Aorta (tissue), 5 donors: ENCODE measurements at regions not wholly inside any gene's neighbourhood (a gene's known extent, or its start where the extent isn't known, plus 50 kb on each side); places are given as distances from the start of the nearest gene placed in this dataset.

Experiments used
- ATAC-seq: fragments of 200-7000 bp; cut with Tn5 transposase; one replicate; pipeline ENCODE4 v1.9.1; 2022; ENCODE audit warnings: moderate library complexity; ENCODE audit not compliant: low FRiP score
- DNase-seq, 2 donors: peaks; one replicate each; pipeline ENCODE4 v3.0.0-alpha.2; 2020
- H3K27ac ChIP-seq, 2 donors: one replicate each; pipeline ENCODE4 v1.5.1; 2013; ENCODE audit warnings: low read length in 2 of 2, mild to moderate bottlenecking in 2 of 2, moderate library complexity in 2 of 2, control low read depth in 1 of 2, inconsistent platforms in 1 of 2, low read depth in 1 of 2
- H3K27me3 ChIP-seq, 2 donors: one replicate each; pipeline ENCODE4 v1.6.1; 2013; ENCODE audit warnings: control low read depth in 1 of 2, low read length in 1 of 2, mild to moderate bottlenecking in 1 of 2, moderate library complexity in 1 of 2; ENCODE audit not compliant: insufficient read depth in 2 of 2, control insufficient read depth in 1 of 2
- H3K36me3 ChIP-seq, 2 donors: one replicate each; pipeline ENCODE4 v1.6.1; 2013; ENCODE audit warnings: control low read depth in 1 of 2, low read length in 1 of 2, mild to moderate bottlenecking in 1 of 2; ENCODE audit not compliant: insufficient read depth in 2 of 2, control insufficient read depth in 1 of 2
- H3K4me1 ChIP-seq, 2 donors: one replicate each; pipeline ENCODE4 v1.6.1; 2013; ENCODE audit warnings: low read length in 2 of 2, control low read depth in 1 of 2, mild to moderate bottlenecking in 1 of 2, moderate library complexity in 1 of 2; ENCODE audit not compliant: insufficient read depth in 2 of 2, control insufficient read depth in 1 of 2
- H3K4me3 ChIP-seq, 2 donors: one replicate each; pipeline ENCODE4 v1.5.1; 2013; ENCODE audit warnings: low read length in 2 of 2, control low read depth in 1 of 2, mild to moderate bottlenecking in 1 of 2
- H3K9me3 ChIP-seq: one replicate; pipeline ENCODE4 v1.6.1; 2013; ENCODE audit warnings: mild to moderate bottlenecking, low read length; ENCODE audit not compliant: control insufficient read depth
- WGBS, 2 donors: extraction: QIAGEN DNeasy Blood & Tissue Kit; methylation state at CpG; one replicate each; pipeline ENCODE4 v1.1.7; 2013; 5-methylcytosine and 5-hydroxymethylcytosine counted together
- intact Hi-C, 2 donors: fragments of 100-400 bp; cut with DNase I; formaldehyde crosslinking; loops; one replicate each; pipeline versions ENCODE4 v1.14.2 to v1.15.0; 2022
- donor health status: healthy with polysubstance abuse.
- donor health status: Bipolar disorder and iron deficiency.
- donor health status: DM: no; HTN: no; CAD: no.
- donor health status: DM: no; HTN: no; CAD: no.
- donor health status: DM: yes; HTN: yes; CAD: no.

DNA sequence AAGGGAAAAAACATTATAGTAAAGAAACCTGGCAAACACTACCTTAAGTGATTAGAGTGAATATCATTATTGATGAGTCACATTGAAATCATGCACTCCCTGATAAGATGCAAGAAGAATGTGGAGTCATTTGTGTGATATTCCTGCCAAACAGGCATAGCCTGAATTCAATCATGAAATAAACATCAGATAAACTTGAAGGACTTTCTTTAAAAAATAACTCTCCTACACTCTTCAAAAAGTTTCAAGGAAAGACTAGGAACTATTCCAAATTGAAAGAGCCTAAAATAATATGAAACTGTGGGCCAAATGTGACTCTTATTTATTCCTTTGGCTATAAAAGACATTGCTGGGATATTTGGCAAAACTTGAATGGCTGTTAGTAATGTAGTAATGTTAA is 625.7 kb upstream of the LMCD1 start:
- no peaks in the 10 kb centered on the region for H3K36me3 ChIP-seq
- peaks cover 0 to 4% of the 10 kb centered on the region in 2 donors for H3K4me1 ChIP-seq
- no peak overlapping the region for H3K4me3 ChIP-seq
- no peak overlapping the region for H3K27ac ChIP-seq
- DNase-seq (no peak), ATAC-seq (no peak)
- intact Hi-C loops = no loop called here
- no peaks in the 10 kb centered on the region for H3K27me3 ChIP-seq
- H3K9me3 ChIP-seq = no peaks in the 10 kb centered on the region

DNA sequence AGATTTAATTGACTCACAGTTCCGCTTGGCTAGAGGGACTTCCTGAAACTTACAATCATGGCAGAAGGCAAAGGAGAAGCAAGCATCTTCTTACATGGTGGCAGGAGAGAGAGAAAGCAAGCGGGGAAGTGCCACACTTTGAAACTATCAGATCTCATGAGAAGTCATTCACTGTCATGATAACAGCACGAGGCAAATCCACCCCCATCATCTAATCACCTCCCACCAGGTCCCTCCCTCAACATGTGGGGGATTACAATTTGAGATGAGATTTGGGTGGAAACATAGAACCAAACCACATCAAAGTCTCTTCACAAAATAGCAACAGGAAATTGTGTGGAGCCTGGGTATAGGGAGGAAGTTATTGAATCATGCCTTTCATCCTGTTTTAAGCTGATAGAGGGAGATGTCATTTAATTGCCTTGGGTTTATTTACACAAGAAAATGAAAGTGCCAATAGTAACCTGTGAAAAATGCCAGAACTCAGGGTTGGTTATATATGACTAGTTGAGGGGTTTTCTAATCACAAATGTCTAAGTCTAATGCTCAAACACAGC is 624.8 kb upstream of the LMCD1 start:
- no peak overlapping the region for H3K4me3 ChIP-seq
- intact Hi-C loops = no loop called here
- H3K4me1 ChIP-seq = peaks cover 0 to 4% of the 10 kb centered on the region in 2 donors
- DNase-seq (no peak), ATAC-seq (no peak)
- no peaks in the 10 kb centered on the region for H3K27me3 ChIP-seq
- H3K9me3 ChIP-seq = no peaks in the 10 kb centered on the region
- no peak overlapping the region for H3K27ac ChIP-seq
- no peaks in the 10 kb centered on the region for H3K36me3 ChIP-seq
- 65 to 66% methylated on average over 3 of the region's 3 CpGs for WGBS, 2 donors

DNA sequence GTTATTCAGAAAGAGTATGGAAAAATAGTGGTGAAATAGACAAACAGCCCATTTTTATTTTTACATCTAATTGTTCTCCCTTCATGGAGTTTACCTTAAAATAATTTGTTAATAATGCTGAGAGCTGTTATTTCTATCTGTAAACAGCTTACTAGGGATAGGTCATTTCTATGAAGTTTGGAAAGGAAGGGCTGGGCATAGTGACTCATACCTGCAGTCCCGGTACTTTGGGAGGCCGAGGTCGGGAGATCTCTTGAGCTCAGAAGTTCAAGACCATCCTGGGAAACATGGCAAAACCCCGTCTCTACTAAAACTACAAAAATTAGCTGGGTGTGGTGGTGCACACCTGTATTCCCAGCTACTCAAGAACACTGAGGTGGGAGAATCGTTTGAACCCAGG is 624.3 kb upstream of the LMCD1 start:
- WGBS, 2 donors = 88 to 93% methylated on average over 5 of the region's 5 CpGs
- DNase-seq (no peak), ATAC-seq (no peak)
- peaks cover 0 to 4% of the 10 kb centered on the region in 2 donors for H3K4me1 ChIP-seq
- no peak overlapping the region for H3K4me3 ChIP-seq
- no peaks in the 10 kb centered on the region for H3K9me3 ChIP-seq
- H3K27me3 ChIP-seq = no peaks in the 10 kb centered on the region
- no peak overlapping the region for H3K27ac ChIP-seq
- intact Hi-C loops = no loop called here
- H3K36me3 ChIP-seq = no peaks in the 10 kb centered on the region

DNA sequence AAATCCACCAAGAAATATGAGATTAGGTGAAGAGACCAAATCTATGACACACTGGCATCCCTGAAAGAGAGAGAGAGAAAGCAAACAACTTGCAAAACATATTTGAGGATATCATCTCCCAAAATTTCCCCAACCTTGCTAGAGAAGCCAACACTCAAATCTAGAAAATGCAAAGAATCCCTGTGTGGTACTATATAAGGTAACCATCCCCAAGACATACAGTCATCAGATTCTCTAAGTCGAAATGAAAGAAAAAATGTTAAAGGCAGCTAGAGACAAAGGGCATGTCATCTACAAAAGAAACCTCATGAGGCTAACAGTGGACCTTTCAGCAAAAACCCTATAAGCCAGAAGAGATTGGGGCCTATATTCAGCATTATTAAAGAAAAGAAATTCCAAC is 622.1 kb upstream of the LMCD1 start:
- Histone ChIP-seq H3K4me3 (no peak overlapping the region), H3K9me3 (peaks cover 1% of the 10 kb centered on the region), H3K27me3 (peaks cover 0 to 2% of the 10 kb centered on the region in 2 donors), H3K36me3 (no peaks in the 10 kb centered on the region), H3K27ac (no peak overlapping the region), H3K4me1 (peaks cover 0 to 4% of the 10 kb centered on the region in 2 donors)
- 79 to 88% methylated on average over 1 of the region's 1 CpG for WGBS, 2 donors
- ATAC-seq (no peak), DNase-seq (no peak)
- intact Hi-C loops = no loop called here

DNA sequence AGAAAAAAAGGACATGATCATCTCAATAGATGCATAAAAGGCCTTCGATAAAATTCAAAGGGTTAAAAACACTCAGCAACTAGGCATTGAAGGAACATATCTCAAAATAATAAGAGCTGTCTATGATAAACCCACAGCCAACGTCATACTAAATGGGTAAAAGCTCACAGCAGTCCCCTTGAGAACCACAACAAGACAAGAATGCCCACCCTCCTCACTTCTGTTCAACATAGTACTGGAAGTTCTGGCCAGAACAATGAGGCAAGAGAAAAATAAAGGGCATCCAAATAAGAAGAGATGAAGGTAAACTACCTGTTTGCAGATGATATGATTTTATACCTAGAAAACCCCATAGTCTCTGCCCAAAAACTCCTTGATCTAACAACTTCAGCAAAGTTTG is 619.7 kb upstream of the LMCD1 start:
- DNase-seq (no peak), ATAC-seq (no peak)
- peaks cover 3% of the 10 kb centered on the region for H3K9me3 ChIP-seq
- H3K4me3 ChIP-seq = no peak overlapping the region
- no peak overlapping the region for H3K27ac ChIP-seq
- intact Hi-C loops = no loop called here
- peaks cover 0 to 2% of the 10 kb centered on the region in 2 donors for H3K27me3 ChIP-seq
- H3K4me1 ChIP-seq = no peaks in the 10 kb centered on the region
- H3K36me3 ChIP-seq = no peaks in the 10 kb centered on the region
- 73 to 77% methylated on average over 2 of the region's 2 CpGs for WGBS, 2 donors

DNA sequence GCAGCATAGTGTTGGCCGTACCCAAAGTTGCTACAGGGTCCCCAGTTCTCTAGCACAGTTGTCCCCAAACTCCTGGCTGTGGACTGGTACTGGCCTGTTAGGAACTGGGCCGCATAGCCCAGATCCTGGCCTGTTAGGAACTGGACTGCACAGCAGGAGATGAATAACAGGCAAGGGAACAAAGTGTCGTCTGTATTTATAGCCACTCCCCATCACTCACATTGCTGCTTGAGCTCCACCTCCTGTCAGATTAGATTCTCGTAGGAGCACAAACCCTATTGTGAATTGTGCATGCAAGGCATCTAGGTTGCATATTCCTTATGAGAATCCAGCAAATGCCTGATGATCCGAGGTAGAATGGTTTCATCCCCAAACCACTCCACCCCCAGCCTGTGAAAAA is 604.0 kb upstream of the LMCD1 start:
- no peak for ATAC-seq
- Histone ChIP-seq H3K27me3 (no peaks in the 10 kb centered on the region), H3K4me1 (no peaks in the 10 kb centered on the region), H3K9me3 (peaks cover 2% of the 10 kb centered on the region), H3K4me3 (no peak overlapping the region), H3K36me3 (no peaks in the 10 kb centered on the region), H3K27ac (no peak overlapping the region)
- intact Hi-C loops = no loop called here
- WGBS, 2 donors = 70% methylated on average over 5 of the region's 5 CpGs
- no peak for DNase-seq

DNA sequence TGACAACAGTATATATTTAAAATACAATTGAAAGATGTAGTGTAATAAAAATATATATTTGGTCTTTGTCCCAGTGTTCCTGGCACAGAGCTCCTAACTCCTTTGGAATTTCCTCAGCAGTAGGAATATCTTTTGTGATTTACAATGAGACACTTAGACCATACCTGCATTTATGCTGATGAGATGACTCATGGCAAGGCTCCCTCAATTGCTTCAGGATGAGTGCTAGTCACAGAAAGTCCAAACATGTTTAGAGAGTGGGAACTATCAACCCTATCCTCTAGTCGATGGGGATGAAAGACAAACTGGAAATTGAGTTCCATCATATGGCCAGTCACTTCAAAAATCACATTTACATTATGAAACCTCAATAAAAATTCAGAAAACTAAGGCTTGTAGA is 588.3 kb upstream of the LMCD1 start:
- Histone ChIP-seq H3K4me1 (no peaks in the 10 kb centered on the region), H3K4me3 (no peak overlapping the region), H3K9me3 (peaks cover 4% of the 10 kb centered on the region), H3K27ac (no peak overlapping the region), H3K27me3 (no peaks in the 10 kb centered on the region), H3K36me3 (no peaks in the 10 kb centered on the region)
- no peak for ATAC-seq
- WGBS, 2 donors = 89 to 91% methylated on average over 1 of the region's 1 CpG
- DNase-seq = no peak
- intact Hi-C loops = no loop called here

DNA sequence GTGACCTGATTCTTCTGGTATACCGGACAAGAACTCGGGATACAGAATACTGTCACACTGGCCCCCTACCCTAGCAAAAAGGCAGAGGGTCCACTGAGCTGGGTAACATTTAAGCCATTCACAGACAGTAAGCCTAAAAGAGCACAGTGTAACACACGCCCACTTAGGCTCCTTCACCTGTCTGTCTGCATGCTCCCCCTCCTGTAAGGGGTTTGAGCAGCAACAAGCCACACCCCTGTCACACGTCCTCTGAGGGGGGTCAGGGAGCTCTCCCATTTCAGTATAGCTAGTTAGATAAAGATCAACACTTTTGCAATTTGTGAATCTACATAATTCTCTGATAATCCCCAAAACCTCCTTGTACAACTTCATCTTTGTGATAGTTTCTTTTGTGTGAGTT is 586.3 kb upstream of the LMCD1 start:
- intact Hi-C loops = no loop called here
- Histone ChIP-seq H3K27me3 (no peaks in the 10 kb centered on the region), H3K4me3 (no peak overlapping the region), H3K4me1 (no peaks in the 10 kb centered on the region), H3K36me3 (no peaks in the 10 kb centered on the region), H3K27ac (no peak overlapping the region), H3K9me3 (peaks cover 4% of the 10 kb centered on the region)
- WGBS, 2 donors = 86 to 87% methylated on average over 4 of the region's 4 CpGs
- DNase-seq (no peak), ATAC-seq (no peak)

DNA sequence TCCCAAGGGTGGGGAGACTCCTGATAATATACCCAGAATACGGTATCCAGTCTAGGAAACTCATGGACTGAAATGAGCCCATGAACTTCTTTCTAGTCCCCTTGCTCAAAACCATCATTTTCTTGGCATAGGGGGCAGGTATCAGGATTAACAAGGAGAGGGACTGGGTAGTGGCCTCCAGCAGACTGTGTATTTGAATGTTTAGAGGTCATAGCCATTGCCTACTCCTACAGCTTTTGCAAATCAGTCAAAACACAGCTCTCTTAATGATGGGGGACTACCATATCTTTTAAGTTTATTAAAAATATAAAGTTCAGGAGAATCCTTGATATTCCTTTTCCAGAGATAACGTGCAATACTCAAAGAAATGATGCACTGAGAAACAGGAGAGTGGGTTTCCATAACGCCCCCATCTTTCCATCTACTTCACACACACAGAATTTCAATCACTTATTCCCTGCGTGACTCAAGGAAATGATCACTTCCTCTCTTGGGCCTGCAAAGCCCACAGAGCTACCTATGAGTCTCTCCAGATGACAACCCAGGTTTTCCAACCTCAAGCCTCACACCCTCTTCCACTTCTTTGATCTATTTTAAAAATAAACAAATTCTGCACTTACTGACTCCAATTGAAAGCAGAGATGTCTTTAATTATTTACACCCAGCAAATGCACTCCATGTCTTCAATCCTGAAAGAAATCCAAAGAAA is 584.0 kb upstream of the LMCD1 start:
- no peak for DNase-seq
- Histone ChIP-seq H3K36me3 (no peaks in the 10 kb centered on the region), H3K27ac (no peak overlapping the region), H3K4me1 (no peaks in the 10 kb centered on the region), H3K4me3 (no peak overlapping the region), H3K27me3 (no peaks in the 10 kb centered on the region), H3K9me3 (peaks cover 4% of the 10 kb centered on the region)
- WGBS, 2 donors = 88 to 93% methylated on average over 4 of the region's 4 CpGs
- no peak for ATAC-seq
- intact Hi-C loops = no loop called here
